CD14-positive monocyte (primary cell): ENCODE measurements at regions not wholly inside any gene's neighbourhood (a gene's known extent, or its start where the extent isn't known, plus 50 kb on each side); places are given as distances from the start of the nearest gene placed in this dataset.

Experiments used
- DNase-seq, 3 donors: peaks; one replicate each; pipeline ENCODE4 v3.0.0-alpha.2; 2011 to 2022
- H2AFZ ChIP-seq: 2 replicates; pipeline ENCODE4 v1.6.0; 2012; ENCODE audit warnings: mild to moderate bottlenecking, low read depth, low read length, inconsistent platforms; ENCODE audit not compliant: insufficient read depth, poor library complexity, severe bottlenecking
- H3K27ac ChIP-seq, 2 donors: 1 replicate in 1 of 2; 2 replicates in 1 of 2; pipeline ENCODE4 v1.5.1; 2012 to 2013; ENCODE audit warnings: low read length in 2 of 2, control low read depth in 1 of 2, inconsistent platforms in 1 of 2, low read depth in 1 of 2, mild to moderate bottlenecking in 1 of 2
- H3K27me3 ChIP-seq, 2 donors: one replicate each; pipeline versions ENCODE4 v1.6.0 to v1.6.1; 2011 to 2013; ENCODE audit warnings: low read length in 2 of 2; ENCODE audit not compliant: control insufficient read depth in 2 of 2, insufficient read depth in 2 of 2
- H3K36me3 ChIP-seq, 2 donors: replicated peaks in 1 of 2; 1 replicate in 1 of 2; 2 replicates in 1 of 2; pipeline versions ENCODE4 v1.5.1 to v1.6.1; 2012 to 2013; ENCODE audit warnings: low read length in 2 of 2, control low read depth in 1 of 2, inconsistent platforms in 1 of 2, mild to moderate bottlenecking in 1 of 2; ENCODE audit not compliant: insufficient read depth in 2 of 2, control insufficient read depth in 1 of 2
- H3K4me1 ChIP-seq, 2 donors: 1 replicate in 1 of 2; 2 replicates in 1 of 2; pipeline versions ENCODE4 v1.5.1 to v1.6.1; 2012 to 2013; ENCODE audit warnings: low read length in 2 of 2, control low read depth in 1 of 2, inconsistent platforms in 1 of 2, mild to moderate bottlenecking in 1 of 2, moderate library complexity in 1 of 2; ENCODE audit not compliant: insufficient read depth in 2 of 2, control insufficient read depth in 1 of 2
- H3K4me2 ChIP-seq: replicated peaks from 2 replicates; pipeline ENCODE3; 2012; ENCODE audit warnings: low read length, moderate library complexity, mild to moderate bottlenecking; ENCODE audit not compliant: poor library complexity, severe bottlenecking; ENCODE audit errors: extremely low read depth
- H3K4me3 ChIP-seq, 3 experiments: fragments of 200-600 bp in 1 of 3; sonication (generic) in 1 of 3; replicated peaks in 1 of 3; 1 replicate in 2 of 3; 2 replicates in 1 of 3; pipeline ENCODE4 v1.5.1; 2011 to 2013; ENCODE audit warnings: low read length in 3 of 3, mild to moderate bottlenecking in 3 of 3, control low read depth in 2 of 3, low read depth in 2 of 3, inconsistent platforms in 1 of 3, moderate library complexity in 1 of 3
- H3K79me2 ChIP-seq: 2 replicates; pipeline ENCODE4 v1.6.0; 2012; ENCODE audit warnings: mild to moderate bottlenecking, control low read depth, inconsistent platforms, low read length, moderate library complexity; ENCODE audit not compliant: insufficient read depth
- H3K9ac ChIP-seq: 2 replicates; pipeline ENCODE4 v1.6.0; 2017; ENCODE audit warnings: low read length, mild to moderate bottlenecking; ENCODE audit not compliant: insufficient read depth, poor library complexity, severe bottlenecking
- H3K9me3 ChIP-seq, 2 donors: replicated peaks in 1 of 2; 1 replicate in 1 of 2; 2 replicates in 1 of 2; pipeline versions ENCODE4 v1.5.1 to v1.6.1; 2012 to 2013; ENCODE audit warnings: low read length in 2 of 2, control low read depth in 1 of 2; ENCODE audit not compliant: control insufficient read depth in 1 of 2, insufficient read depth in 1 of 2
- H4K20me1 ChIP-seq: 2 replicates; pipeline ENCODE4 v1.6.0; 2012; ENCODE audit warnings: mild to moderate bottlenecking, low read length, control low read depth, moderate library complexity; ENCODE audit not compliant: insufficient read depth
- H3K27ac Mint-ChIP-seq, 7 donors: one replicate each; pipeline ENCODE4 v1.8.0; 2020; ENCODE audit warnings: mild to moderate bottlenecking in 7 of 7, mixed read lengths in 7 of 7, moderate library complexity in 6 of 7, inconsistent platforms in 2 of 7
- H3K27me3 Mint-ChIP-seq, 3 donors: one replicate each; pipeline ENCODE4 v1.8.0; 2021 to 2022; ENCODE audit warnings: low read depth in 3 of 3, mild to moderate bottlenecking in 3 of 3, mixed read lengths in 3 of 3, moderate library complexity in 3 of 3, inconsistent platforms in 1 of 3
- H3K36me3 Mint-ChIP-seq, 2 donors: one replicate each; pipeline ENCODE4 v1.8.0; 2020; ENCODE audit warnings: mixed read lengths in 2 of 2, inconsistent platforms in 1 of 2, mild to moderate bottlenecking in 1 of 2
- H3K4me1 Mint-ChIP-seq: one replicate; pipeline ENCODE4 v1.8.0; 2020; ENCODE audit warnings: mild to moderate bottlenecking, mixed read lengths
- H3K4me3 Mint-ChIP-seq, 2 donors: one replicate each; pipeline ENCODE4 v1.8.0; 2020; ENCODE audit warnings: mild to moderate bottlenecking in 2 of 2, mixed read lengths in 2 of 2, moderate library complexity in 1 of 2
- H3K9me3 Mint-ChIP-seq, 7 donors: one replicate each; pipeline ENCODE4 v1.8.0; 2020 to 2022; ENCODE audit warnings: mixed read lengths in 7 of 7, mild to moderate bottlenecking in 6 of 7, moderate library complexity in 6 of 7, inconsistent platforms in 2 of 7
- WGBS: methylation state at CpG from one replicate; pipeline ENCODE4 v1.1.5; 2013; ENCODE audit warnings: missing lambda C conversion rate; ENCODE audit not compliant: insufficient coverage; 5-methylcytosine and 5-hydroxymethylcytosine counted together
- intact Hi-C, 2 donors: fragments of 100-400 bp; cut with micrococcal nuclease; formaldehyde crosslinking; loops; one replicate each; pipeline versions ENCODE4 v1.15.0 to v1.15.1; 2023
- TF ChIP-seq, protein P1 (sequence below): fragments of 200-600 bp; IDR thresholded peaks from one replicate; pipeline ENCODE4 v1.8.0; 2022; ENCODE audit warnings: antibody characterized with exemption, mild to moderate bottlenecking

- DNase-seq, result no peak
- Mint-ChIP-seq H3K4me3 (no peak overlapping the region), H3K4me1 (no peaks in the 10 kb centered on the region), H3K27ac (no peak overlapping the region), H3K9me3 (peaks cover 0 to 2% (median 1%) of the 10 kb centered on the region in 7 donors), H3K36me3 (no peaks in the 10 kb centered on the region), H3K27me3 (peaks cover 4 to 9% (median 5%) of the 10 kb centered on the region in 3 donors)
- WGBS, result 76% methylated on average over 2 of the region's 3 CpGs
- H4K20me1 ChIP-seq, result no peaks in the 10 kb centered on the region
- H3K4me2 ChIP-seq, result no peak overlapping the region
- no peaks in the 10 kb centered on the region for H3K4me1 ChIP-seq
- no peaks in the 10 kb centered on the region for H3K79me2 ChIP-seq
- no peaks in the 10 kb centered on the region for H3K27me3 ChIP-seq
- TF ChIP-seq, protein P1, sequence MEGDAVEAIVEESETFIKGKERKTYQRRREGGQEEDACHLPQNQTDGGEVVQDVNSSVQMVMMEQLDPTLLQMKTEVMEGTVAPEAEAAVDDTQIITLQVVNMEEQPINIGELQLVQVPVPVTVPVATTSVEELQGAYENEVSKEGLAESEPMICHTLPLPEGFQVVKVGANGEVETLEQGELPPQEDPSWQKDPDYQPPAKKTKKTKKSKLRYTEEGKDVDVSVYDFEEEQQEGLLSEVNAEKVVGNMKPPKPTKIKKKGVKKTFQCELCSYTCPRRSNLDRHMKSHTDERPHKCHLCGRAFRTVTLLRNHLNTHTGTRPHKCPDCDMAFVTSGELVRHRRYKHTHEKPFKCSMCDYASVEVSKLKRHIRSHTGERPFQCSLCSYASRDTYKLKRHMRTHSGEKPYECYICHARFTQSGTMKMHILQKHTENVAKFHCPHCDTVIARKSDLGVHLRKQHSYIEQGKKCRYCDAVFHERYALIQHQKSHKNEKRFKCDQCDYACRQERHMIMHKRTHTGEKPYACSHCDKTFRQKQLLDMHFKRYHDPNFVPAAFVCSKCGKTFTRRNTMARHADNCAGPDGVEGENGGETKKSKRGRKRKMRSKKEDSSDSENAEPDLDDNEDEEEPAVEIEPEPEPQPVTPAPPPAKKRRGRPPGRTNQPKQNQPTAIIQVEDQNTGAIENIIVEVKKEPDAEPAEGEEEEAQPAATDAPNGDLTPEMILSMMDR, result no peak
- H2AFZ ChIP-seq, result no peak overlapping the region
- H3K9me3 ChIP-seq, result no peaks in the 10 kb centered on the region
- H3K9ac ChIP-seq, result no peak overlapping the region
- no peak overlapping the region for H3K4me3 ChIP-seq
- H3K36me3 ChIP-seq, result no peaks in the 10 kb centered on the region
- no peak overlapping the region for H3K27ac ChIP-seq
- intact Hi-C loops, result no loop called here
Measured at GRCh38 chr17:31744511-31744951, 114.5 kb downstream of the COPRS start.

- no peak overlapping the region for H3K4me3 ChIP-seq
- intact Hi-C loops, result no loop called here
- no peak overlapping the region for H2AFZ ChIP-seq
- no peaks in the 10 kb centered on the region for H3K4me1 ChIP-seq
- no peaks in the 10 kb centered on the region for H4K20me1 ChIP-seq
- H3K9ac ChIP-seq, result no peak overlapping the region
- no peak overlapping the region for H3K27ac ChIP-seq
- H3K27me3 ChIP-seq, result no peaks in the 10 kb centered on the region
- H3K27me3 Mint-ChIP-seq, result peaks cover 4 to 9% (median 5%) of the 10 kb centered on the region in 3 donors
- 9% methylated on average over 1 of the region's 2 CpGs for WGBS
- no peak overlapping the region for H3K4me3 Mint-ChIP-seq
- no peaks in the 10 kb centered on the region for H3K36me3 Mint-ChIP-seq
- no peaks in the 10 kb centered on the region for H3K4me1 Mint-ChIP-seq
- no peak overlapping the region for H3K27ac Mint-ChIP-seq
- TF ChIP-seq, protein P1, result no peak
- no peaks in the 10 kb centered on the region for H3K9me3 ChIP-seq
- DNase-seq, result no peak
- H3K9me3 Mint-ChIP-seq, result peaks cover 0 to 2% (median 0%) of the 10 kb centered on the region in 7 donors
- no peaks in the 10 kb centered on the region for H3K79me2 ChIP-seq
- no peaks in the 10 kb centered on the region for H3K36me3 ChIP-seq
- no peak overlapping the region for H3K4me2 ChIP-seq
Measured at GRCh38 chr17:31743797-31744196, 115.2 kb downstream of the COPRS start.
